SJSA1 (cell line): ENCODE measurements at regions not wholly inside any gene's neighbourhood (a gene's known extent, or its start where the extent isn't known, plus 50 kb on each side); places are given as distances from the start of the nearest gene placed in this dataset.

Source experiments
- DNase-seq, 2 experiments: peaks; one replicate each; pipeline ENCODE4 v3.0.0-alpha.2; 2015 to 2020; ENCODE audit warnings: low spot score in 2 of 2, low read depth in 1 of 2
- H3K27ac ChIP-seq: fragments of 250-450 bp; sonication (Bioruptor Pico); 2 replicates; pipeline ENCODE4 v1.5.1; 2020; ENCODE audit warnings: mild to moderate bottlenecking, moderate library complexity
- H3K27me3 ChIP-seq: fragments of 250-450 bp; sonication (Bioruptor Pico); replicated peaks from 2 replicates; pipeline ENCODE4 v1.5.1; 2020; ENCODE audit warnings: mild to moderate bottlenecking, moderate library complexity
- H3K36me3 ChIP-seq: fragments of 250-450 bp; sonication (Bioruptor Pico); 2 replicates; pipeline ENCODE4 v1.5.1; 2020; ENCODE audit warnings: mild to moderate bottlenecking
- H3K4me1 ChIP-seq: fragments of 250-450 bp; sonication (Bioruptor Pico); replicated peaks from 2 replicates; pipeline ENCODE4 v1.6.1; 2021; ENCODE audit warnings: mild to moderate bottlenecking
- H3K4me3 ChIP-seq: fragments of 250-450 bp; sonication (Bioruptor Pico); 2 replicates; pipeline ENCODE4 v1.5.1; 2020; ENCODE audit warnings: mild to moderate bottlenecking
- H3K9me3 ChIP-seq: fragments of 250-450 bp; sonication (Bioruptor Pico); replicated peaks from 2 replicates; pipeline ENCODE4 v1.5.1; 2020; ENCODE audit warnings: mild to moderate bottlenecking

- no peaks in the 10 kb centered on the region for H3K9me3 ChIP-seq
- H3K36me3 ChIP-seq: no peaks in the 10 kb centered on the region
- no peaks in the 10 kb centered on the region for H3K4me1 ChIP-seq
- DNase-seq: no peak
- no peak overlapping the region for H3K27ac ChIP-seq
- no peaks in the 10 kb centered on the region for H3K27me3 ChIP-seq
- H3K4me3 ChIP-seq: no peak overlapping the region
Observed at GRCh38 chr6:21321076-21321475, 272.5 kb upstream of the SOX4 start.

GRCh38 chr6:21321531-21321930, 272.0 kb upstream of the SOX4 start:
- no peaks in the 10 kb centered on the region for H3K36me3 ChIP-seq
- no peaks in the 10 kb centered on the region for H3K27me3 ChIP-seq
- no peaks in the 10 kb centered on the region for H3K4me1 ChIP-seq
- H3K4me3 ChIP-seq: no peak overlapping the region
- H3K9me3 ChIP-seq: no peaks in the 10 kb centered on the region
- no peak overlapping the region for H3K27ac ChIP-seq
- DNase-seq: no peak

- Histone ChIP-seq H3K4me3 (no peak overlapping the region), H3K27me3 (no peaks in the 10 kb centered on the region), H3K9me3 (no peaks in the 10 kb centered on the region)
Observed at GRCh38 chr6:21323577-21323976, 270.0 kb upstream of the SOX4 start.

DNA sequence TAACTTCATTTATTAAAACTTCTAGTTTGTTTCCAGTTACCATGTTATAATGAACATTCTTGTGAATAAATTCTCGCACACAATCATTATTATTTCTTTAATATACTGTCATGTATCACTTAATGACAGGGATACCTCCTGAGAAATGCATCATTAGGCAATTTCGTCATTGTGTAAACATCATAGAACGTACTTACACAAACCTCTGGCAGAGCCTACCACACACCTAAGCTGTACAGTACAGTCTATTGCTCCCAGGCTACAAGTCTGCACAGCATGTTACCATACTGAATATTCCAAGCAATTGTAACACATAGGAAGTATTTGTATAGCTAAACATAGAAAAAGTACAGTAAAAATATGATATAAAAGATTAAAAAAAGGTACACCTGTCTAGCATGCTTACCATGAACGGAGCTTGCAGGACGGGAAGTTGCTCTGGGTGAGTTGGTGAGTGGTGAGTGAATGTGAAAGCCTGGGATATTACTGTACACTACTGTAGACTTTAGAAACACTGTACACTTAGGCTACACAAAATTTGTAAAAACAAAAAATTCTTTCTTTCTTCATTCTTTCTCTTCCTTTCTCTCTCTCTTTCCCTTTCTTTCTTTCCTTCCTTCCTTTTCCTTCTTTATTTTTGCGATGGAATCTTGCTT, 268.2 kb upstream of the SOX4 start:
- no peaks in the 10 kb centered on the region for H3K9me3 ChIP-seq
- no peak overlapping the region for H3K4me3 ChIP-seq
- H3K27me3 ChIP-seq: no peaks in the 10 kb centered on the region
- no peaks in the 10 kb centered on the region for H3K4me1 ChIP-seq
- DNase-seq: no peak
- no peak overlapping the region for H3K27ac ChIP-seq
- no peaks in the 10 kb centered on the region for H3K36me3 ChIP-seq

More at GRCh38 chr6:21323577-21323976, 270.0 kb upstream of the SOX4 start:
- no peaks in the 10 kb centered on the region for H3K4me1 ChIP-seq
- DNase-seq: no peak
- H3K27ac ChIP-seq: no peak overlapping the region
- H3K36me3 ChIP-seq: no peaks in the 10 kb centered on the region

DNA sequence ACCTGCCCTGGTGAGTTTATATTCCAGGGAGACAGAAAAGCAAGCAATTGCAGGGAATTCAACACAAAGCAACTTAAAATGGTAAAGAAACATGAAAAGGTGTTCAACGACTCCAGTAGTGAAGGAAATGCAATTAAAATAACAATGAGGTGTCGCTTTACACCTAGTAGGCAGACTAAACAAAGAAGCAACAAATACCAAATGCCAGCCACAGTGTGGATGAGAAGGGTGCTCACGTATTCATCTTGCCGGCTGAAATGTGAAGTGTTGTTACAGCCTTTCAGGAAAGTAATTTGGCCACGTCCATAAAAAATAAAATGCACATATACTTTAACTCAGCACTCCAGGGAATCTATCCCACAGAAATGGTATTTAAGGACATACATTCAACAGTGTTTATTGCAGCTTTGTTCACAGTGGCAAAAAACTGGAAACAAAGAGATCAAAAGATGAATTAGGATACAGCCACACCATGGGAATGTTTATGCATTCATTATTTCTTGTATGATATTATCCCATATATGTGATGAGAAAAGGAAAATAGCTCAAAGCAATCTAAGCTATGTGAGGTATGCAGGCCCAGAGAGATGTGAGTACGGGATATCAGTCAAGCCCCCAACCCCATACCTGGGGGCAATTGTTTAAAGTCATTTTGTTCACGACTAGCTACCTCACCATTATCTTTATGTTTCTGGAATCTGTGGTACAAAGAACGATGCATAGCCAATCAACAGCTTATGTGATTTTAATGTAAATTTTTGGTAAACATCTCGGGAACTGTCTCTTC, 266.0 kb upstream of the SOX4 start:
- DNase-seq: no peak
- Histone ChIP-seq H3K9me3 (no peaks in the 10 kb centered on the region), H3K4me3 (no peak overlapping the region), H3K27ac (no peak overlapping the region), H3K27me3 (no peaks in the 10 kb centered on the region), H3K4me1 (no peaks in the 10 kb centered on the region), H3K36me3 (no peaks in the 10 kb centered on the region)

DNA sequence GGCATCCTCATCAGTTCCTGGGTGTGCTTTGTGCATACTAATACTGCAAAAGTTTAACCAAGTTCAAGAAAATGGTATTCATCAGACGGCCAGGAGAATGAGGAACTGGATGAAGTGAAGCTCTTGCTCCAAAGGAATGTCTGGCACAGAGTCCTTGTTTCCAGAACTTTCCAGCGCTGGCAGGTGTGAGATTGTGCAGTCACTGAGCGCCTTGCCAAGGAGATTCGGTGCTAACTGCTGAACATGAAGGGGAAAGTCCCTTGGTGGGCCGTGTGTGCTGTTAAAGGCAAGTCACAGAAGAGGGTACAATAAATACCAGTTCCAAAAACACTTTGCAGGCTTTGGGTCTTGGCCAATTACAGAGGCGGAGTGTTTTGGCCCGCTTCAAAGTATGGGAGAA, 262.3 kb upstream of the SOX4 start:
- H3K27ac ChIP-seq: no peak overlapping the region
- no peaks in the 10 kb centered on the region for H3K4me1 ChIP-seq
- no peaks in the 10 kb centered on the region for H3K9me3 ChIP-seq
- H3K4me3 ChIP-seq: no peak overlapping the region
- no peak for DNase-seq
- no peaks in the 10 kb centered on the region for H3K36me3 ChIP-seq
- H3K27me3 ChIP-seq: no peaks in the 10 kb centered on the region

GRCh38 chr6:21332077-21332476, 261.5 kb upstream of the SOX4 start:
- Histone ChIP-seq H3K36me3 (no peaks in the 10 kb centered on the region), H3K4me1 (no peaks in the 10 kb centered on the region), H3K27ac (no peak overlapping the region), H3K27me3 (no peaks in the 10 kb centered on the region), H3K9me3 (no peaks in the 10 kb centered on the region), H3K4me3 (no peak overlapping the region)
- DNase-seq: no peak

DNA sequence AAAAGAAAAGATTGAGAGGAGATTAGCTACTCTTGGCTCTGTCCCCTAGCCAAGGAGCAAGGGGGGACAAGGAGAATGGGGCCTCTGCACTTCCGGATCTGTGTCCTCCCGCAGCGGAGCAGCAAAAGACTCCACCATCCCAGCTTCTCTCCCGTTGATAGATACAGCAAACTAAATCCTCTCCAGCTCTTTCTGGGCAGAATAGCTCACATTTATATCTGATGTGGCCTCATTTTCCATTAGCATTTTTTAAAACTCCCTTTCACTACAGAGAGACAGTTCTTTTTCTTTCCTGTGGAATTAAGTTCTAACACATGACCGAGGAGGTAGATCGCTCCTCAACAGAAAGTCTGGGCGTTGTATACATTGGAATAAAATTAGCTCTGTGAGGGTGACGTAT, 260.9 kb upstream of the SOX4 start:
- Histone ChIP-seq H3K4me3 (no peak overlapping the region), H3K4me1 (no peaks in the 10 kb centered on the region), H3K27me3 (no peaks in the 10 kb centered on the region), H3K36me3 (no peaks in the 10 kb centered on the region), H3K27ac (no peak overlapping the region), H3K9me3 (no peaks in the 10 kb centered on the region)
- no peak for DNase-seq

DNA sequence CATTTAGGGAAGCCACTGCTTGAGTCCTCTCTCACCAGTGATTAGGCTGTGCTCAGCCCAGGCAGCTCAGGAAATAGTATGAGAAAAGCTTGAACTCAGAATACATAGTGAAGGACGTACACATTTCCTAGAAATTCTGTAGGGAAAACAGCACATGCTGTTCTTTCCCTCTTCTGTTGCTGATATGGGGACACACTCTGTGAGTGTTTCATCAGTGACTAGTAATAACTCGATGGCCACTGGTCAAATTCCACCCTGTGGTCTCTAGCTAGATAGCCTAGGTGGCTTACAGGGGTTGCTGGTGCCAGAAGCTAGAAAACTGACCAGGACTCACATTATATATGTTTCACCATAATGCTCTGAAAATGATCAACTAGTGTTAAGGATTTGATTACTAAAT, 259.8 kb upstream of the SOX4 start:
- no peak for DNase-seq
- Histone ChIP-seq H3K9me3 (no peaks in the 10 kb centered on the region), H3K36me3 (no peaks in the 10 kb centered on the region), H3K4me3 (no peak overlapping the region), H3K4me1 (no peaks in the 10 kb centered on the region), H3K27me3 (no peaks in the 10 kb centered on the region), H3K27ac (no peak overlapping the region)

DNA sequence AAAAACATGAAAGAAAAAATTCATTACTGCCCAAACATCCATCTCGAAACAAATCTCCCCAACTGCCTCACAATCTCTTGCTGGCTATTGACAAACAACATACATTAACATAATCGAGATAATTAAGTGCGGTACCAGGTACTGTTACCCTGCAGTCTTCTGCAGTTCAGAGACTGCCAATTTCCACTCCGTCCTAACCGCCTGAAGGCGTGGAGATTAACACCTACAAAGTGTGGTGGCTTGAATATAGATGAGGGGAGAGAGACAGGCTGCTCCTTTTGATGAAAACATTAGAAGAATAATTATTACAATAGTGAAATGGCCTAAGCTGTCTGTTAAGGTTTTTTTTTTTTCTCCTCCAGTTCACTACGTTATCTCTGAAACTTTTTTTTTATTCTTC, 258.9 kb upstream of the SOX4 start:
- no peak overlapping the region for H3K4me3 ChIP-seq
- no peaks in the 10 kb centered on the region for H3K27me3 ChIP-seq
- no peaks in the 10 kb centered on the region for H3K9me3 ChIP-seq

DNA sequence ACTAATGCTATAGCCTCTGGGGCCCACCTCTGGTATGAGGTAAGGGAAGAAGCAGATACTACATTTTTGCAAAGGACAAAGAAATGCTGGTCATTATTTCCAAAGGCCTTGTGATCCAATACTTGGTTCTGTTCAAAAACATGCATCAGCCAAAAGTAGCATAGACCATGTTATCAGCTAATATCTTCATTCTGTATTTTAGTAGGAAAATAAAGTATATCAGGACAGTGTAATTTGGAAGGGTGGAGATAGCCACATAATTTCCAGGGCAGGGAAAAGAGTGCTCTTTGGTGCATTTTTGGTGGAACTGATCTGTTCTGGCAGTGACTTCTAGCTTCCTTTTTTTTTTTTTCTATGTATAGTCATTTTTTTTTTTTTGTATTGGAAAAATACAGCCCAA, 258.0 kb upstream of the SOX4 start:
- Histone ChIP-seq H3K27ac (no peak overlapping the region), H3K9me3 (no peaks in the 10 kb centered on the region), H3K27me3 (no peaks in the 10 kb centered on the region), H3K4me3 (no peak overlapping the region), H3K36me3 (no peaks in the 10 kb centered on the region), H3K4me1 (no peaks in the 10 kb centered on the region)
- no peak for DNase-seq

More for the DNA sequence above, 258.9 kb upstream of the SOX4 start:
- Histone ChIP-seq H3K36me3 (no peaks in the 10 kb centered on the region), H3K27ac (no peak overlapping the region), H3K4me1 (no peaks in the 10 kb centered on the region)
- DNase-seq: no peak

GRCh38 chr6:21337263-21337662, 256.3 kb upstream of the SOX4 start:
- Histone ChIP-seq H3K27ac (no peak overlapping the region), H3K36me3 (no peaks in the 10 kb centered on the region), H3K9me3 (no peaks in the 10 kb centered on the region), H3K4me3 (no peak overlapping the region), H3K4me1 (no peaks in the 10 kb centered on the region), H3K27me3 (no peaks in the 10 kb centered on the region)
- DNase-seq: no peak

GRCh38 chr6:21340573-21340972, 253.0 kb upstream of the SOX4 start:
- Histone ChIP-seq H3K27ac (no peak overlapping the region), H3K9me3 (no peaks in the 10 kb centered on the region), H3K4me1 (no peaks in the 10 kb centered on the region), H3K27me3 (no peaks in the 10 kb centered on the region), H3K36me3 (no peaks in the 10 kb centered on the region), H3K4me3 (no peak overlapping the region)
- DNase-seq: no peak

DNA sequence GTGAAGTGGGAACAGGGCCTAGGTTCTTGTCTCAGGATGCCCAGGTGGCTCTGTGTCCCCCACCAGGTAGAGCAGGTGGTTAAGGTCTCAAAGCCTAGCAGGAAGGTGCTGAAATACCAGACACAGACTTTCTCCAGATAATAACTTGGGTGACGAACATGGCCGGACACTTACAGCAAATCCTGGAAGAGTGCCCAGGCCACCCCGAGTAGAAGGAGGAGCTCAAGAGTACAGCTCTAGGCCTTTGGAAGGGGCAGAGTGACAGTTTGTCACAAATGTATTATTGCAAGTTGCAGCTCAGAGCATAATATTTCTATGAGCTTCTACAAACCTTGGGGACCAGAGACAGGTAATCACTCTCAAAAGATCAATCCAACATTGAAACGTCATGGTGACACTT, 251.6 kb upstream of the SOX4 start:
- Histone ChIP-seq H3K4me3 (no peak overlapping the region), H3K4me1 (no peaks in the 10 kb centered on the region), H3K36me3 (no peaks in the 10 kb centered on the region), H3K9me3 (no peaks in the 10 kb centered on the region), H3K27ac (no peak overlapping the region), H3K27me3 (no peaks in the 10 kb centered on the region)
- no peak for DNase-seq
